Middle frontal gyrus (tissue), 1 donor: ENCODE measurements at regions not wholly inside any gene's neighbourhood (a gene's known extent, or its start where the extent isn't known, plus 50 kb on each side); places are given as distances from the start of the nearest gene placed in this dataset.
"Not testable (repeated sequence)": the region's sequence is repeated elsewhere in the genome, so short reads cannot be mapped to it uniquely, and the experiment has no call there.

Experiments used
- DNase-seq: peaks from one replicate; pipeline ENCODE4 v3.0.0-alpha.2; 2015; ENCODE audit warnings: low spot score; ENCODE audit errors: extremely low spot score

DNA sequence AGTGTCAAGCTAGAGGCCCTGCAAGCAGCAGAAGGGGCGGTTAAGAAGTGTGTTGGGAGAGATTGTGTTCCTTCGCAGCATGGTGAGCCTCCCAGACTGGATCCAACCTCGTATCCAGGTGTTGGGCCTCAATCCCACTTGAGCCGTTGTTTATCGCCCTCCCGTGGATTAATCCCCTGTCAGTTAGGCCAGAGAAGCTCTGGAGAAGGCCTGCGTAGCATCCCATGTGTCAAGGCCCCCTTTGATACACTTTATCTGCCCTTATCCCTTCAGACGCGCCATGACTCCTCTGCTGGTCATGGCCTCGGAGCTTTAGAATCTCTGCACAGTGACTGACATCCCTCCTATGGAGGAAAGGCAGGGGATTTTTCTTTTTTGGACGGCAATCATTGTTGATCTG, 181.0 kb downstream of the ZFP64 start:
- DNase-seq: no peak

DNA sequence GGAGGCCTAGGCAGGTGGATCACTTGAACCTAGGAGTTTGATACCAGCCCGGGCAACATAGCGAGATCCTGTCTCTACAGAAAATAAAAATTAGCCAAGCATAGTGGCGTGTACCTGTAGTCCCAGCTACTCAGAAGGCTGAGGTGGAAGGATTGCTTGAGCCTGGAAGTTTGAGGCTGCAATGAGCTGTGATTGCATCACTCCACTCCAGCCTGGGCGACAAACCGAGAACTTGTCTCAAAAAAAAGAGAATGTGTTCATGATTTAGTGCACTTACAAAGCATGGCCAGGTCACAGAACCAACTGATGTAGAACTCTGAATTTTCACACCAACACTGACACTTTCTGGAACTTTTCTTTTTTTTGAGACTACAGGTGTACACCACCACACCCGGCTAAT, 182.7 kb downstream of the ZFP64 start:
- DNase-seq: no peak

GRCh38 chr20:52004715-52005114, 186.9 kb downstream of the ZFP64 start:
- DNase-seq: no peak

GRCh38 chr20:52004018-52004417, 187.6 kb downstream of the ZFP64 start:
- DNase-seq: no peak

DNA sequence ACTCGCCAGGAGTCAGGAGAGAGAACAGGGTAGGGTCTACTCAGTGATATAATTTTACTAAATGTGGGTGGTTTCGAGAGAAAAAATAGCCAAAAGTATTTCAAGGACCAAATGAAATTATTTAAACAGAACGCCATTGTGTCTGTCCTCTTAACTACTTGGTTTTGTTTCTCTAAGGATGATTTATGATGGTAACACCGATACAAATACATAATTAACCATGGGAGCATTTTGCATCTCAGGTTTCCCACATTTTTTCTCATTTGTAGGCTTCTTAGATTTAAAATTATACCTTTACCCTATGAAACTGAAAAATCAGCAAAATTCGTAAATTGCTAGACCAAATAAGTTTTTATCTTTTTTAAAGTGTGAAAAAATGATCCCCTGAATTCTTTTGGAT, 188.2 kb downstream of the ZFP64 start:
- DNase-seq: no peak

DNA sequence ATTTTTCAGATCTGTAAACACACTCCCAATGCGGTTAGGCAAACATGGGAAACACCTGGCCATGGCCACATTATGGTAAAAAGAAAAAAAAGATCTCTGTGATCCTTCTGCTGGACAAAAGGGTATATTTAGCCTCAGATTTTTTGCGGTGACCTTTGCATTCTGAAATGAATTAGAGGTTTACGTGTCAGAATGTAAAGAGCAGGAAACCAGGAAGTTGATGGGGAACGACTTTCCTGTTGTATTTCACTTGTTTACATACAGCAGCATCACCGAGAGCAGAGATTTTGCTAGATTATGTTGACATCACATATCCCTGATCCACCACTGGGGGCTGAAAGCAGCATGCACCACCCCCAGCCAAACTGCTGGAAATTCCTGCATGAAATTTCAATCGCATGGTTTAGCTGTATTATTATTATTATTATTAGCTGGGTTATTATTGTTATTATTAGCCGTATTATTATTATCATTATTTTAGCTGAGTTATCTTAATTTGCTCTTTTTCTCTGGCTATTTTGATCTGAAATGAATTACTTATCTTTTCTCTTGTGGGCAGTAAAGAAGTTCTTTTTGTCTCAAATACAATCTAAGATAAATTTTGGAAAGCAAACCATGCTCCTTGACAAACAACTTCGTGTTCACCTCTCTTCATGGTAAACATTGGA, 189.4 kb downstream of the ZFP64 start:
- DNase-seq: no peak

- DNase-seq: not testable (repeated sequence)
These were observed 194.2 kb downstream of the ZFP64 start for GRCh38 chr20:51997281-51997936.

DNA sequence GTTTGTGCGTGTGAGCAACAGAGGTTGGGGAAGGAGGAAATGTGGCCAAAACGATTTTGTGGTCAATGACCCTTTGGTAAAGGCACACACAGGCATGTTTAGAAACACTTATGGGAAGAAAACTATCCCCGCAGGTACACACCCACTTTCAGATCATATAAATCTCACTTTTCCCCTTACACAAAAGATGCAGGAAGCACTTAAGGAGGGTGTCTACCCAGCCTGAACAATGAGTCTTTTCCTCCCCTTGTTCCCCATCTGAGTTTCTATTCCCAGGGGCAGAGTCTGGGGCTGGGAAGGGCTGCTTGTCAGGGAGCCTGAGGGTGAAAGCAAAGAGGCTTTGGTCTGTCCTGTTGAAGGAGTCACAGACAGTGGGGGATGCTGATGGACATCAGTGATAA, 193.2 kb upstream of the SALL4 start:
- DNase-seq: no peak

DNA sequence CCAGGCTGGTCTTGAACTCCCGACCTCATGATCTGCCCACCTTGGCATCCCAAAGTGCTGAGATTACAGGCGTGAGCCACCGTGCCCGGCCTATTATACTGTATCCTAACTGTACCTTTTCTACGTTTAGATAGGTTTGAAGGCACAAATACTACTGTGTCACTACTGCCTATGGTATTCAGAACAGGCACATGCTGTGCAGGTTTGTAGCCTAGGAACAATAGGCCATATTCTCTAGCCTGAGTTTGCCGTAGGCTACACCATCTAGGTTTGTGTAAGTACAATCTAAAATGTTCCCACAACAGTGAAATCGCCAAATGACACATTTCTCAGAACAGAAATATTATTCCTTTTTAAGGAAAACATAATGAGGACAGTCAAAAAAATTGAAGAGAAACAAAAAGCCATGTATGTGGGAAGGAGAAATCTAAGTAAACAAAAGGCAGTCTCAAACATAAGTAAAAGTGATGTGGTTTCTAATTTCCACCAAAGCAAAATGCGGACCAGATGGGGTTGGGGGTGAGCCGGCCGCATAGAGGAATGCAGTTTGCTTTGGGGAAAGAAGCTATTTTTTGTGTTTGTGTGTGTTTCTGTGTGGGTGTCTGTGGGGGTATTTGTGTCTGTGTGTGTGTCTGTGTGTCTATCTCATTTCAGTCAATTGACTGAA, 192.6 kb upstream of the SALL4 start:
- DNase-seq: no peak

- DNase-seq: no peak
These were observed 185.5 kb upstream of the SALL4 start for GRCh38 chr20:51987812-51988211.

- DNase-seq: no peak
These were observed 182.7 kb upstream of the SALL4 start for GRCh38 chr20:51985013-51985415.

GRCh38 chr20:51980277-51980676, 178.0 kb upstream of the SALL4 start:
- no peak for DNase-seq

GRCh38 chr20:51979226-51979625, 176.9 kb upstream of the SALL4 start:
- no peak for DNase-seq

DNA sequence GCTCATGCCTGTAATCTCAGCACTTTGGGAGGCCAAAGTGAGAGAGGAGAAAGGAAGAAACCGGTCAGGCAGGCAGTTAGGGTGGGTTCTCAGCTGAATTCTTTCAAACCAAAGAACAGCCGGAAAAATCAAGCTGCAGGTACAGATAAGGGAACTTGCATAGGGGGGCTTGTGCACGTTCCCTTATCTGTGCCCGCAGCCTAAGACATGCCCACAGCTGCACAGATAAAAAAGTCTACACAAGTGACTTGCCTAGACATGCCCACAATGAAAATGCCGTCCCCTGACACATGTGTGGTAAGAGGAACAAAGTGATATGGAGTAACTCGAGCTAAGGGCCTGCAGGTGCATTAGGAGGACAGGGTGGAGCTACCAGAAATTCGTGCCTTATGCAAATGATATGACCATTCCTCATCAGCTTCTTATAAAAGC, 175.8 kb upstream of the SALL4 start:
- no peak for DNase-seq

- no peak for DNase-seq
These were observed 169.7 kb upstream of the SALL4 start for GRCh38 chr20:51972056-51972455.

- DNase-seq: no peak
These were observed 168.5 kb upstream of the SALL4 start for GRCh38 chr20:51970858-51971257.

GRCh38 chr20:51969191-51969590, 166.9 kb upstream of the SALL4 start:
- no peak for DNase-seq

GRCh38 chr20:51968151-51968550, 165.8 kb upstream of the SALL4 start:
- no peak for DNase-seq

GRCh38 chr20:51966296-51966971, 164.1 kb upstream of the SALL4 start:
- no peak for DNase-seq

DNA sequence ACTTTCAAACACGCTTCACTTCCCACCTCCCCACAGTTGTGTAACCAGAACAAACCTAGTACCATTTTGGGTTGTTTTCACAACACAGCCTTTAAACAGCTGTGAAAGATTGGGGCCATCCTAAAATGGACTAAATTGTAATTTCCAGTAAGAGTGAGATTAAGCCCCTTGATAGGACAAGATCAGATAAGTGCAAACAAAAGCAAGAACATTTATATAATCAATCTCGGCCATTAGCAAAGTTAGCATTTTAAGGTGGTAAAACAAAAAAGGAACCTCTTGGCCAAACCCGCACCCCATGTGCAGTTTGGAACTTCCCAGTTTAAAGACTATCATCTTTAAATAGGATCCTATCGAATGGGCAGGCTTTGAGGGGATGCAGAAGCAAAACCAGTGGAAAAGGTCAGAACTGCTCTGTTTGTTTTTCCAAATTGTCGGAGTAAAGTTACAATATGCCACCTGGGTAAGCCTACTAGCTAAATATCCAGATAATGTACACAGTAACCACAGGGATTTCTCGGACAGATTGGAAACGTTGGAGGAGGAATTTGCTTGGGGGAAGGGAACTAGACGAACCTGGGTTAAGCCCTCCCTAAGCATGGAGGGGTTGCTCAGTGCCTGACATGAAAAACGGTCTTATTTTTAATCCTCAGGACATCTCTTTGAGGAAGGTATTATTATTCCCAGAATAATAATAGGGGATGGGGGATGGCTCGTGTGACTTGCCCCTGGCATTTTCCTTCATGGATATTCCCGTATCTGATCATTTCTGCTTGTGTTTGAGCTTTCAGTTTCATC, 159.8 kb upstream of the SALL4 start:
- no peak for DNase-seq

DNA sequence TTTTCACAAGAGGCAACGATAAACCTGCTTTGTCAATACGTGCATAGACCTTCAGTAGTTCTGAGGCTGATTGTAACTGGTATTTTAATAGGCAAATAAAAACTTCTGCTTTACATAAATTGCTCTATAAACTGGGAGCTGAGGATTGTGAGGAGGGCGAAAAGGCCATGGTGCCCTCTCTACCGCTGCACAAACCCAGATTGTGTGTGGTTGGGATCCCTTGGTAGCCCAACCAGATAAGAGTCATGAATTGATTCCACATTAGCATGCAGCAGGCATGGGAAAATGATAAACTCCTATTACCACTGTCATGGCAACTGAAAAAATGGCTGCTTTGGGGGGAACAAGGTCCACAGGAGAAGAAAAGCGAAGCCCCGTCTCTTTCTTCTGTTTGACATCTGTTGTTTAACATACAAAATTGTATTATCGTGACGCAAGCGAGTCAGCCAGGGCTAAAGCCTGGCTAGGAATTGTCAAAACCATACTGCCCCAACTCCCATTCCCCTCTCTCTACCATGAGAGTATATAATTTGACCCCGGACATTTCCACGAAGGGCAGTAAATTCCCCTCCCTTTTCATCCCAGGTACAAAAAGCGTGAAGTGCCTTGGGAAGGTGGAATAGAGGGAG, 157.8 kb upstream of the SALL4 start:
- DNase-seq: no peak
